PC-9 (cell line): ENCODE measurements at regions not wholly inside any gene's neighbourhood (a gene's known extent, or its start where the extent isn't known, plus 50 kb on each side); places are given as distances from the start of the nearest gene placed in this dataset.

Experiments
- EZH2 ChIP-seq: fragments of 200-600 bp; sonication (generic); IDR thresholded peaks from 2 replicates; pipeline ENCODE4 v1.8.0; 2017; ENCODE audit warnings: antibody characterized with exemption, low read depth
- TF ChIP-seq, protein P1 (sequence below): fragments of 200-600 bp; sonication (generic); conservative IDR thresholded peaks from 2 replicates; pipeline ENCODE4 v1.6.1; 2017; ENCODE audit warnings: mixed run types, antibody characterized with exemption, mild to moderate bottlenecking, moderate library complexity

GRCh38 chr2:111708476-111709180, 175.4 kb downstream of the ANAPC1 start:
- TF ChIP-seq, protein P1, sequence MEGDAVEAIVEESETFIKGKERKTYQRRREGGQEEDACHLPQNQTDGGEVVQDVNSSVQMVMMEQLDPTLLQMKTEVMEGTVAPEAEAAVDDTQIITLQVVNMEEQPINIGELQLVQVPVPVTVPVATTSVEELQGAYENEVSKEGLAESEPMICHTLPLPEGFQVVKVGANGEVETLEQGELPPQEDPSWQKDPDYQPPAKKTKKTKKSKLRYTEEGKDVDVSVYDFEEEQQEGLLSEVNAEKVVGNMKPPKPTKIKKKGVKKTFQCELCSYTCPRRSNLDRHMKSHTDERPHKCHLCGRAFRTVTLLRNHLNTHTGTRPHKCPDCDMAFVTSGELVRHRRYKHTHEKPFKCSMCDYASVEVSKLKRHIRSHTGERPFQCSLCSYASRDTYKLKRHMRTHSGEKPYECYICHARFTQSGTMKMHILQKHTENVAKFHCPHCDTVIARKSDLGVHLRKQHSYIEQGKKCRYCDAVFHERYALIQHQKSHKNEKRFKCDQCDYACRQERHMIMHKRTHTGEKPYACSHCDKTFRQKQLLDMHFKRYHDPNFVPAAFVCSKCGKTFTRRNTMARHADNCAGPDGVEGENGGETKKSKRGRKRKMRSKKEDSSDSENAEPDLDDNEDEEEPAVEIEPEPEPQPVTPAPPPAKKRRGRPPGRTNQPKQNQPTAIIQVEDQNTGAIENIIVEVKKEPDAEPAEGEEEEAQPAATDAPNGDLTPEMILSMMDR = no peak
- TF ChIP-seq EZH2 = no peak
